Upper lobe of right lung (tissue), 1 donor: ENCODE measurements at regions not wholly inside any gene's neighbourhood (a gene's known extent, or its start where the extent isn't known, plus 50 kb on each side); places are given as distances from the start of the nearest gene placed in this dataset.

Experiments used
- ATAC-seq: fragments of 200-7000 bp; cut with Tn5 transposase; one replicate; pipeline ENCODE4 v1.9.1; 2020; ENCODE audit warnings: mild to moderate bottlenecking, moderate library complexity
- DNase-seq: peaks from one replicate; pipeline ENCODE4 v3.0.0-alpha.2; 2020
- H3K27ac ChIP-seq: fragments of 200-600 bp; one replicate; pipeline ENCODE4 v1.8.0; 2022
- H3K27me3 ChIP-seq: fragments of 200-600 bp; one replicate; pipeline ENCODE4 v1.8.0; 2022; ENCODE audit warnings: mild to moderate bottlenecking
- H3K36me3 ChIP-seq: fragments of 200-600 bp; one replicate; pipeline ENCODE4 v1.8.0; 2022
- H3K4me1 ChIP-seq: fragments of 200-600 bp; one replicate; pipeline ENCODE4 v1.8.0; 2022
- H3K4me3 ChIP-seq: fragments of 200-600 bp; one replicate; pipeline ENCODE4 v1.8.0; 2022; ENCODE audit warnings: mild to moderate bottlenecking
- H3K9me3 ChIP-seq: fragments of 200-600 bp; one replicate; pipeline ENCODE4 v1.8.0; 2022
- CTCF ChIP-seq: fragments of 200-600 bp; IDR thresholded peaks from one replicate; pipeline ENCODE4 v1.8.0; 2022; ENCODE audit warnings: antibody characterized with exemption
- intact Hi-C: fragments of 100-400 bp; cut with DNase I; formaldehyde crosslinking; loops from one replicate; pipeline ENCODE4 v1.11.0; 2022
- donor health status: DM: no; HTN: yes; CAD: no; lungs with severe emphysema.

GRCh38 chrX:9087271-9088040, 53.5 kb upstream of the FAM9B start:
- Histone ChIP-seq H3K9me3 (no peaks in the 10 kb centered on the region), H3K36me3 (no peaks in the 10 kb centered on the region), H3K27ac (no peak overlapping the region), H3K4me3 (no peak overlapping the region), H3K4me1 (no peaks in the 10 kb centered on the region), H3K27me3 (no peaks in the 10 kb centered on the region)
- intact Hi-C loops: no loop called here
- ATAC-seq (no peak), DNase-seq (no peak)
- TF ChIP-seq CTCF: no peak

- intact Hi-C loops: no loop called here
- Histone ChIP-seq H3K4me3 (no peak overlapping the region), H3K27me3 (no peaks in the 10 kb centered on the region), H3K27ac (no peak overlapping the region), H3K36me3 (no peaks in the 10 kb centered on the region), H3K9me3 (no peaks in the 10 kb centered on the region), H3K4me1 (no peaks in the 10 kb centered on the region)
- no peak for ATAC-seq
- no peak for DNase-seq
- no peak for TF ChIP-seq CTCF
Measured at GRCh38 chrX:9088896-9089295, 55.0 kb upstream of the FAM9B start.

- H3K27ac ChIP-seq: no peak overlapping the region
- no peaks in the 10 kb centered on the region for H3K9me3 ChIP-seq
- no peak for TF ChIP-seq CTCF
- no peaks in the 10 kb centered on the region for H3K4me1 ChIP-seq
- no peaks in the 10 kb centered on the region for H3K27me3 ChIP-seq
- no peak overlapping the region for H3K4me3 ChIP-seq
- ATAC-seq (no peak), DNase-seq (no peak)
- intact Hi-C loops: no loop called here
- no peaks in the 10 kb centered on the region for H3K36me3 ChIP-seq
Measured at GRCh38 chrX:9090766-9091165, 56.8 kb upstream of the FAM9B start.

GRCh38 chrX:9091258-9091657, 57.3 kb upstream of the FAM9B start:
- H3K4me1 ChIP-seq: no peaks in the 10 kb centered on the region
- TF ChIP-seq CTCF: no peak
- no peak for DNase-seq
- H3K27me3 ChIP-seq: no peaks in the 10 kb centered on the region
- H3K36me3 ChIP-seq: no peaks in the 10 kb centered on the region
- no peak overlapping the region for H3K4me3 ChIP-seq
- ATAC-seq: no peak
- H3K27ac ChIP-seq: no peak overlapping the region
- intact Hi-C loops: no loop called here
- H3K9me3 ChIP-seq: no peaks in the 10 kb centered on the region

- Histone ChIP-seq H3K27ac (no peak overlapping the region), H3K27me3 (no peaks in the 10 kb centered on the region), H3K9me3 (no peaks in the 10 kb centered on the region), H3K36me3 (no peaks in the 10 kb centered on the region), H3K4me1 (no peaks in the 10 kb centered on the region), H3K4me3 (no peak overlapping the region)
- intact Hi-C loops: no loop called here
- no peak for ATAC-seq
- TF ChIP-seq CTCF: no peak
- DNase-seq: no peak
Measured at GRCh38 chrX:9102956-9103355, 69.0 kb upstream of the FAM9B start.

GRCh38 chrX:9108054-9108453, 74.1 kb upstream of the FAM9B start:
- no peak for ATAC-seq
- intact Hi-C loops: no loop called here
- TF ChIP-seq CTCF: no peak

More at GRCh38 chrX:9108054-9108453, 74.1 kb upstream of the FAM9B start:
- Histone ChIP-seq H3K27ac (no peak overlapping the region), H3K4me3 (no peak overlapping the region), H3K9me3 (no peaks in the 10 kb centered on the region), H3K4me1 (no peaks in the 10 kb centered on the region), H3K27me3 (no peaks in the 10 kb centered on the region), H3K36me3 (no peaks in the 10 kb centered on the region)
- DNase-seq: no peak
